Neural cell (in vitro differentiated cells): ENCODE measurements at regions not wholly inside any gene's neighbourhood (a gene's known extent, or its start where the extent isn't known, plus 50 kb on each side); places are given as distances from the start of the nearest gene placed in this dataset.
"Not testable (repeated sequence)": the region's sequence is repeated elsewhere in the genome, so short reads cannot be mapped to it uniquely, and the experiment has no call there.

Source experiments
- H2AFZ ChIP-seq: fragments of 200-600, 300-800 bp; sonication (generic), shearing (Covaris generic); 2 replicates; pipeline ENCODE4 v1.6.0; 2014; ENCODE audit warnings: low read depth, mild to moderate bottlenecking, antibody characterized with exemption, low read length, moderate library complexity
- H3F3A ChIP-seq: fragments of 200-600 bp; shearing (Covaris generic); 2 replicates; pipeline ENCODE4 v1.6.1; 2016; ENCODE audit warnings: mild to moderate bottlenecking, moderate library complexity, mixed read lengths, antibody characterized with exemption, low read length; ENCODE audit not compliant: insufficient read depth, poor library complexity, severe bottlenecking
- H3K27ac ChIP-seq: fragments of 200-600, 300-800 bp; sonication (generic), shearing (Covaris generic); 2 replicates; pipeline ENCODE4 v1.5.1; 2014; ENCODE audit warnings: mild to moderate bottlenecking, low read length, moderate library complexity
- H3K27me3 ChIP-seq: fragments of 300-800, 200-600 bp; sonication (generic), shearing (Covaris generic); 2 replicates; pipeline ENCODE4 v1.6.0; 2014; ENCODE audit warnings: mild to moderate bottlenecking, low read depth, low read length, moderate library complexity; ENCODE audit not compliant: insufficient read depth
- H3K36me3 ChIP-seq: fragments of 300-800, 200-600 bp; sonication (generic), shearing (Covaris generic); 2 replicates; pipeline ENCODE4 v1.5.1; 2014; ENCODE audit warnings: mild to moderate bottlenecking, antibody characterized with exemption, low read length, moderate library complexity; ENCODE audit not compliant: insufficient read depth
- H3K4me2 ChIP-seq: fragments of 300-800, 200-600 bp; sonication (generic), shearing (Covaris generic); 2 replicates; pipeline ENCODE4 v1.6.0; 2014; ENCODE audit warnings: mild to moderate bottlenecking, low read length
- H3K4me3 ChIP-seq: fragments of 300-800, 200-600 bp; sonication (generic), shearing (Covaris generic); 2 replicates; pipeline ENCODE4 v1.5.1; 2014; ENCODE audit warnings: mild to moderate bottlenecking, low read length, moderate library complexity
- H3K79me2 ChIP-seq: fragments of 200-600 bp; shearing (Covaris generic); replicated peaks from 2 replicates; pipeline ENCODE4 v1.6.0; 2014; ENCODE audit warnings: mild to moderate bottlenecking, low read length, moderate library complexity; ENCODE audit not compliant: insufficient read depth
- H3K9ac ChIP-seq: fragments of 300-800, 200-600 bp; sonication (generic), shearing (Covaris generic); 2 replicates; pipeline ENCODE4 v1.6.1; 2016; ENCODE audit warnings: mild to moderate bottlenecking, low read length, mixed read lengths
- H3K9me2 ChIP-seq: fragments of 200-600 bp; shearing (Covaris generic); 2 replicates; pipeline ENCODE4 v1.6.1; 2016; ENCODE audit warnings: mild to moderate bottlenecking, low read length, mixed read lengths; ENCODE audit not compliant: insufficient read depth
- H3K9me3 ChIP-seq: fragments of 200-600, 300-800 bp; sonication (generic), shearing (Covaris generic); 2 replicates; pipeline ENCODE4 v1.6.1; 2016; ENCODE audit warnings: mild to moderate bottlenecking, mixed run types, low read length, moderate library complexity, mixed read lengths
- H4K20me1 ChIP-seq: fragments of 200-600 bp; shearing (Covaris generic); 2 replicates; pipeline ENCODE4 v1.6.1; 2016; ENCODE audit warnings: mild to moderate bottlenecking, mixed run types; ENCODE audit not compliant: insufficient read depth
- EP300 ChIP-seq: fragments of 450-650 bp; conservative IDR thresholded peaks from 2 replicates; pipeline ENCODE4 v1.6.1; 2014; ENCODE audit warnings: antibody characterized with exemption, mild to moderate bottlenecking, moderate library complexity; ENCODE audit not compliant: poor library complexity, severe bottlenecking
- EZH2 ChIP-seq: fragments of 200-600, 300-800 bp; shearing (Covaris generic), sonication (generic); IDR thresholded peaks from 2 replicates; pipeline ENCODE4 v1.6.1; 2014; ENCODE audit warnings: antibody characterized with exemption, low read length, borderline replicate concordance, mild to moderate bottlenecking; ENCODE audit not compliant: insufficient read depth, poor library complexity, severe bottlenecking
- MXI1 ChIP-seq: fragments of 450-650 bp; conservative IDR thresholded peaks from 2 replicates; pipeline ENCODE4 v1.6.1; 2014; ENCODE audit warnings: antibody characterized with exemption, mild to moderate bottlenecking; ENCODE audit not compliant: poor library complexity, severe bottlenecking
- POLR2AphosphoS5 ChIP-seq: IDR thresholded peaks from 2 replicates; pipeline ENCODE4 v1.6.1; 2012
- RAD21 ChIP-seq: fragments of 450-650 bp; conservative IDR thresholded peaks from 2 replicates; pipeline ENCODE4 v1.6.1; 2014; ENCODE audit warnings: antibody characterized with exemption, mild to moderate bottlenecking, moderate library complexity
- SMC3 ChIP-seq: fragments of 450-650 bp; conservative IDR thresholded peaks from 2 replicates; pipeline ENCODE4 v1.6.1; 2014; ENCODE audit warnings: antibody characterized with exemption, mild to moderate bottlenecking, moderate library complexity; ENCODE audit not compliant: poor library complexity
- TAF1 ChIP-seq: IDR thresholded peaks from 2 replicates; pipeline ENCODE4 v1.6.1; 2012; ENCODE audit warnings: low read depth
- TF ChIP-seq, protein P1 (sequence below): fragments of 450-650 bp; IDR thresholded peaks from 2 replicates; pipeline ENCODE4 v1.5.1; 2014; ENCODE audit warnings: antibody characterized with exemption, mild to moderate bottlenecking, moderate library complexity; ENCODE audit not compliant: poor library complexity, severe bottlenecking
- TF ChIP-seq, protein P2 (sequence below): IDR thresholded peaks from 2 replicates; pipeline ENCODE4 v1.6.1; 2012; ENCODE audit warnings: borderline replicate concordance

DNA sequence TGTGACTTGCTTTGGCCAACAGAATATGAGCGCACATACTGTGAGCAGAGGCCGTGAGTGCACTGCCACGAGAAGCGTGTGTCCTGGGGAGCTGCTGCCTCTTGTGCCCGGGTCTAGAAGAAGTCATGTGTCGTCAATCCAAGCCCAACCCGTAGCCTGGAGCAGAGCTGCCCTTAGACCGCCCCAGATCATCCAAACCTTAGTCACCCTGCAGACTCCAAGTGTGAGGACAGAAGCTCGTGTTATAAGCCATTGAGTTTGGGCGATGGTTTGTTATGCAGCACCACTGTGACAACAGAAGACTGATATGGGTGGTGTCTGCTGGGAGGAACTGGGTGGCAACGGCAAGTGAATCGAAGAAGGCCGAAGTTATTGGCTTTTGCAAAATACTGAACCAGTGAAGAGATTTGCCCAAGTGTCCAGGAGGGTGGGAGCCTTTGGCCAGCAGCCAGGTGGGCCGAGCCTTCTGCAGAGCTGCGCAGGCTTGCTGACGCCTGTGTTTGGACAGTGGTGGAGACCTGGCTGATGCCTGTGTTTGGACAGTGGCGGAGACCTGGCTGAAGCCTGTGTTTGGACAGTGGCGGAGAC lies 101.3 kb upstream of the SULF2 start:
- H3F3A ChIP-seq = no peaks in the 10 kb centered on the region
- H3K27me3 ChIP-seq = no peaks in the 10 kb centered on the region
- H3K36me3 ChIP-seq = no peaks in the 10 kb centered on the region
- H2AFZ ChIP-seq = no peak overlapping the region
- H3K9me3 ChIP-seq = no peaks in the 10 kb centered on the region
- H3K79me2 ChIP-seq = no peaks in the 10 kb centered on the region
- TF ChIP-seq, protein P1, sequence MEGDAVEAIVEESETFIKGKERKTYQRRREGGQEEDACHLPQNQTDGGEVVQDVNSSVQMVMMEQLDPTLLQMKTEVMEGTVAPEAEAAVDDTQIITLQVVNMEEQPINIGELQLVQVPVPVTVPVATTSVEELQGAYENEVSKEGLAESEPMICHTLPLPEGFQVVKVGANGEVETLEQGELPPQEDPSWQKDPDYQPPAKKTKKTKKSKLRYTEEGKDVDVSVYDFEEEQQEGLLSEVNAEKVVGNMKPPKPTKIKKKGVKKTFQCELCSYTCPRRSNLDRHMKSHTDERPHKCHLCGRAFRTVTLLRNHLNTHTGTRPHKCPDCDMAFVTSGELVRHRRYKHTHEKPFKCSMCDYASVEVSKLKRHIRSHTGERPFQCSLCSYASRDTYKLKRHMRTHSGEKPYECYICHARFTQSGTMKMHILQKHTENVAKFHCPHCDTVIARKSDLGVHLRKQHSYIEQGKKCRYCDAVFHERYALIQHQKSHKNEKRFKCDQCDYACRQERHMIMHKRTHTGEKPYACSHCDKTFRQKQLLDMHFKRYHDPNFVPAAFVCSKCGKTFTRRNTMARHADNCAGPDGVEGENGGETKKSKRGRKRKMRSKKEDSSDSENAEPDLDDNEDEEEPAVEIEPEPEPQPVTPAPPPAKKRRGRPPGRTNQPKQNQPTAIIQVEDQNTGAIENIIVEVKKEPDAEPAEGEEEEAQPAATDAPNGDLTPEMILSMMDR = no peak
- TF ChIP-seq EZH2 (no peak), MXI1 (no peak), POLR2AphosphoS5 (no peak), EP300 (no peak), SMC3 (no peak), RAD21 (no peak), TAF1 (no peak)
- TF ChIP-seq, protein P2, sequence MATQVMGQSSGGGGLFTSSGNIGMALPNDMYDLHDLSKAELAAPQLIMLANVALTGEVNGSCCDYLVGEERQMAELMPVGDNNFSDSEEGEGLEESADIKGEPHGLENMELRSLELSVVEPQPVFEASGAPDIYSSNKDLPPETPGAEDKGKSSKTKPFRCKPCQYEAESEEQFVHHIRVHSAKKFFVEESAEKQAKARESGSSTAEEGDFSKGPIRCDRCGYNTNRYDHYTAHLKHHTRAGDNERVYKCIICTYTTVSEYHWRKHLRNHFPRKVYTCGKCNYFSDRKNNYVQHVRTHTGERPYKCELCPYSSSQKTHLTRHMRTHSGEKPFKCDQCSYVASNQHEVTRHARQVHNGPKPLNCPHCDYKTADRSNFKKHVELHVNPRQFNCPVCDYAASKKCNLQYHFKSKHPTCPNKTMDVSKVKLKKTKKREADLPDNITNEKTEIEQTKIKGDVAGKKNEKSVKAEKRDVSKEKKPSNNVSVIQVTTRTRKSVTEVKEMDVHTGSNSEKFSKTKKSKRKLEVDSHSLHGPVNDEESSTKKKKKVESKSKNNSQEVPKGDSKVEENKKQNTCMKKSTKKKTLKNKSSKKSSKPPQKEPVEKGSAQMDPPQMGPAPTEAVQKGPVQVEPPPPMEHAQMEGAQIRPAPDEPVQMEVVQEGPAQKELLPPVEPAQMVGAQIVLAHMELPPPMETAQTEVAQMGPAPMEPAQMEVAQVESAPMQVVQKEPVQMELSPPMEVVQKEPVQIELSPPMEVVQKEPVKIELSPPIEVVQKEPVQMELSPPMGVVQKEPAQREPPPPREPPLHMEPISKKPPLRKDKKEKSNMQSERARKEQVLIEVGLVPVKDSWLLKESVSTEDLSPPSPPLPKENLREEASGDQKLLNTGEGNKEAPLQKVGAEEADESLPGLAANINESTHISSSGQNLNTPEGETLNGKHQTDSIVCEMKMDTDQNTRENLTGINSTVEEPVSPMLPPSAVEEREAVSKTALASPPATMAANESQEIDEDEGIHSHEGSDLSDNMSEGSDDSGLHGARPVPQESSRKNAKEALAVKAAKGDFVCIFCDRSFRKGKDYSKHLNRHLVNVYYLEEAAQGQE = no peak
- H3K4me3 ChIP-seq = no peak overlapping the region
- H3K9me2 ChIP-seq = no peaks in the 10 kb centered on the region
- no peak overlapping the region for H3K27ac ChIP-seq
- H4K20me1 ChIP-seq = no peaks in the 10 kb centered on the region
- no peak overlapping the region for H3K9ac ChIP-seq
- no peak overlapping the region for H3K4me2 ChIP-seq

DNA sequence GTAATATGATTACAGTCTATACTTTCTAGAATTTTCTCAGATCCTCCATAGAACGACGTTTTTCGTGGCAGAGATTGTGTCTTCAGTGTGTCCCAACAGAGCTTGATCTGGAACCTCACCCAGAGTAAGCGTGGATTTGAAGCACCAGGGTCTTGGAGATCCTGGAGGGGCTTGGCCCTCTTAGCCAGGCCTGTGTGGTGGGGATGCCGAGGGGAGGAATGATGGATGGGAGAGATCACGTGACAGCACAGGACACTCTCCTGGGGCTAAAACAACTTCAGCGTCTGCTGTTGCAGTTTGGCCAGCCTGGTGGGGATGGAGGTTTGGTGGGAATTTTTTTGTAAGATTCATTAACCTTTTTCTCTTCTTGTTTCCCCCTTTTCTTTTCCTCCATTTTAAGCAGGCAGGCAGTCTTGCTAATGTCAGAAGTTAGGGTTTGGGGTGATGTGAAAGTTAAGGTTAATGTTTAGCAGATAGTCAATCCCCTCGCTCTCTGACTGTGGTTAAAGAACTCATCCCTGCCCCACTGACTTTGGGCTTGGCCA lies 100.7 kb upstream of the SULF2 start:
- Histone ChIP-seq H3K9me3 (no peaks in the 10 kb centered on the region), H3K27me3 (no peaks in the 10 kb centered on the region), H3F3A (no peaks in the 10 kb centered on the region), H3K79me2 (no peaks in the 10 kb centered on the region), H3K9me2 (no peaks in the 10 kb centered on the region), H3K9ac (no peak overlapping the region), H3K4me2 (no peak overlapping the region), H3K4me3 (no peak overlapping the region), H3K36me3 (no peaks in the 10 kb centered on the region), H2AFZ (no peak overlapping the region), H3K27ac (no peak overlapping the region), H4K20me1 (no peaks in the 10 kb centered on the region)
- TF ChIP-seq, protein P1 = no peak
- TF ChIP-seq EP300 (no peak), MXI1 (no peak), RAD21 (no peak), POLR2AphosphoS5 (no peak), TAF1 (no peak), EZH2 (no peak), SMC3 (no peak)
- TF ChIP-seq, protein P2 = no peak

DNA sequence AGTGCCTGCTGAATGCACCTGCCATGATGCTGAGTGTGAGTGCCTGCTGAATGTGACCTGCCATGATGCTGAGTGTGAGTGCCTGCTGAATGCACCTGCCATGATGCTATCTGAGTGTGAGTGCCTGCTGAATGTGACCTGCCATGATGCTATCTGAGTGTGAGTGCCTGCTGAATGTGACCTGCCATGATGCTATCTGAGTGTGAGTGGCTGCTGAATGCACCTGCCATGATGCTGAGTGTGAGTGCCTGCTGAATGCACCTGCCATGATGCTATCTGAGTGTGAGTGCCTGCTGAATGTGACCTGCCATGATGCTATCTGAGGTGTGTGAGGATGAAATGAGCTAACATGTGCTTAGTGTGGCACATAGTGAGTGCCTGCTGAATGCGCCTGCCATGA lies 98.7 kb upstream of the SULF2 start:
- not testable (repeated sequence) for H3K27ac ChIP-seq, H3K9me2 ChIP-seq, H2AFZ ChIP-seq, H4K20me1 ChIP-seq, H3K79me2 ChIP-seq, H3K4me2 ChIP-seq, H3K9ac ChIP-seq, H3K9me3 ChIP-seq, H3K27me3 ChIP-seq, H3K4me3 ChIP-seq, H3F3A ChIP-seq, H3K36me3 ChIP-seq
